Left lobe of liver (tissue), 2 donors: ENCODE measurements at regions not wholly inside any gene's neighbourhood (a gene's known extent, or its start where the extent isn't known, plus 50 kb on each side); places are given as distances from the start of the nearest gene placed in this dataset.

ENCODE experiments used
- ATAC-seq: fragments of 200-7000 bp; cut with Tn5 transposase; one replicate; pipeline ENCODE4 v1.9.1; 2020; ENCODE audit warnings: mild to moderate bottlenecking, moderate library complexity
- DNase-seq: peaks from one replicate; pipeline ENCODE4 v3.0.0-alpha.2; 2020; ENCODE audit warnings: low spot score
- donor health status: DM: no; HTN: no; CAD: no; lungs with moderate emphysema.
- donor health status: DM: no; HTN: yes; CAD: no.

- peak; percentile 40 for ATAC-seq
- no peak for DNase-seq
These were observed 62.1 kb downstream of the CTAGE1 start for GRCh38 chr18:22355598-22355997.

GRCh38 chr18:22355069-22355468, 62.6 kb downstream of the CTAGE1 start:
- ATAC-seq (no peak), DNase-seq (no peak)

GRCh38 chr18:22349966-22350365, 67.7 kb downstream of the CTAGE1 start:
- no peak for DNase-seq
- ATAC-seq = no peak

- no peak for ATAC-seq
- no peak for DNase-seq
These were observed 68.3 kb downstream of the CTAGE1 start for GRCh38 chr18:22349317-22349898.

- DNase-seq = peak; percentile 86
- peak; percentile 72 for ATAC-seq
These were observed 69.0 kb downstream of the CTAGE1 start for GRCh38 chr18:22348521-22349316.

DNA sequence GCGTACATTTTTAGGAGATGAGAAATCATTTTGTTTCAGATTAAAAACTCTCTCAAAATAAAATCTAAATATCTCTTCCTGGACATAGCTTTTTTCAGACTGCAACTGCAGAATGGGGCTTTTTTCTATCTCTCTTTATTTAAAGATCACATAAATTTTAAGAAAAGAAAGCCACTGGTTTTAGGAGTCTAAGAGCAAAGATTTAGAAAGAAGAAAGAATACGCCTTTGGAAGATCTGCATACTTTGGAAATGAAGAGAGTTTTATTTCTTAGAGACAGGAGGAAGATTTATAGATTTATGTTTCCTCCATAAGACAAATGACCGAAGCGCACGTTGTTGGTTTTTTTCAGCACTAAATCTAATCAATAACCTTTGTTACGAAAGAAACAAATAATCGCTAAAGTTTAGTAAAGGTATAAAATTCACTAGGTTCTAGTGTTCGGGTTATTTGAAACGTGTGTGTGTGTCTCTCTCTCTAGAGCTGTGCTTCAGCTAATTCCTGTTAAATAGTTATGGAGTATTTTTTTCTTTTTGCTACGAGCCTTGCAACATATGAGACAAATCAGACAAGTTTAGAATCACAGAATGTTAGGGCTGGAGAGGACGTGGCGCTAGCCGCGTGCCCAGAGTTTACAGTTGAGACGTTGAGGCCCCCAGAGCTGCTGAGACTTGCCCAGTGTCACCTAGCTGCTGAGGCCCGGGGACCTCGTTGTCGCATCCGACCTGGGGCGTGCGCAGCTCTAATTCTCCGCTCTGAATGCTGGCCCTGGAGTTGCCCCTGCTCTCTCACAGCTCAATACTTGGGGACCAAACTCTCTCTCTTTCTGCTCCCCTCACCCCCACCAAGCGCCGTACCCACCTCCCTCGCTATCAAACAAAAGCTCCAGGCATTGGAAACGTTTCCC, 69.9 kb downstream of the CTAGE1 start:
- ATAC-seq = peak; percentile 22
- peak; percentile 59 for DNase-seq

GRCh38 chr18:22346953-22347605, 70.6 kb downstream of the CTAGE1 start:
- ATAC-seq = peak; percentile 79
- DNase-seq = peak; percentile 96

DNA sequence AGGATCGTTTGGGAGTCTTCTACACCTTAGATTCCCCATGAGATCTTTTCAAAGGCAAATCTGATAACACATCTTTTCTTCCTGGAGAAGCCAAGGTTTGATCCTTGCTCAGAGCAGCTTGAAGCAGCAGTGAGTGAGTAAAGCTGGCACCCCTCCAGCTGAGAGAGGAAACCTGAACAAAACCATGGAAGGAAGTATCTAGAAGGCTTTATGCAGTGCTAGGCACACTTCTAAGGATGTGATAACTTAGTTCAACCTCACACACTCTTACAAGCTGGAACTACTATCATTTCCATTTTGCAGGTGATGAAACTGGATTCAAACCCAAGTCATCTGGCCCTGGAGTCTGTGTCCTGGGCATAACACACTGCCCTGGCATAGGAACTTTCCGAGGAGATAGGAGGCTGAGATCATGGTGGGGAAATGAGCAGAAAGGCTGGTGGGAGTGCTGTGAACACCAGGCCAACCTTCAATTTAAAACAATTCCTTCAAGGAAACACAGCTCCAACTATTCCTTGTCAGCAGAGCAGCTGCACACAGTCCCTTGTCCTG, 71.2 kb downstream of the CTAGE1 start:
- DNase-seq (peak; percentile 63), ATAC-seq (peak; percentile 5)

GRCh38 chr18:22345718-22346117, 72.0 kb downstream of the CTAGE1 start:
- ATAC-seq = no peak
- DNase-seq = no peak

GRCh38 chr18:22344908-22345670, 72.6 kb downstream of the CTAGE1 start:
- DNase-seq (no peak), ATAC-seq (no peak)

- no peak for DNase-seq
- no peak for ATAC-seq
These were observed 73.3 kb downstream of the CTAGE1 start for GRCh38 chr18:22344445-22344844.

DNA sequence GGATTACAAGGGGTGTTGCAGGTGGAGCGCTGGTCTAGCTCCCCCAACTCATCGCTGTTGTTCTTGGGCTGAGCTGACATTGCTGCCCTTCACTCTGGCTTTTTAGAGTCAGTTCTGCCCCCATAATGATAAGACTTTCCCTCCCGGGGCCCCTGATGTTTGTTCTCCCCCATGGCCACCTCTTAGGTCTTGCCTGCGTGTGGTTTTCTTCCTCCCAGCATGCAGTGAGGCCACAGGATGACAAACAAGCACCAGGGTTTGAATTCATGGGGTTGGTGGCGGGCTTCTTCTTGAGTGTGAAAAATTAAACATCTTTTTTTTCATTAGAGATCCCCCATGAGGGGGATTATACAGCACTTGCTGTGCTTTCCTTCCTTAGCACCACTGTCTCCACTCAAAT, 74.1 kb downstream of the CTAGE1 start:
- ATAC-seq (no peak), DNase-seq (no peak)

GRCh38 chr18:22342625-22343024, 75.1 kb downstream of the CTAGE1 start:
- ATAC-seq (no peak), DNase-seq (no peak)

- DNase-seq = no peak
- ATAC-seq = no peak
These were observed 77.4 kb downstream of the CTAGE1 start for GRCh38 chr18:22340331-22340730.

GRCh38 chr18:22339913-22340312, 77.8 kb downstream of the CTAGE1 start:
- no peak for DNase-seq
- ATAC-seq = no peak

GRCh38 chr18:22337833-22338232, 79.9 kb downstream of the CTAGE1 start:
- no peak for DNase-seq
- ATAC-seq = no peak

DNA sequence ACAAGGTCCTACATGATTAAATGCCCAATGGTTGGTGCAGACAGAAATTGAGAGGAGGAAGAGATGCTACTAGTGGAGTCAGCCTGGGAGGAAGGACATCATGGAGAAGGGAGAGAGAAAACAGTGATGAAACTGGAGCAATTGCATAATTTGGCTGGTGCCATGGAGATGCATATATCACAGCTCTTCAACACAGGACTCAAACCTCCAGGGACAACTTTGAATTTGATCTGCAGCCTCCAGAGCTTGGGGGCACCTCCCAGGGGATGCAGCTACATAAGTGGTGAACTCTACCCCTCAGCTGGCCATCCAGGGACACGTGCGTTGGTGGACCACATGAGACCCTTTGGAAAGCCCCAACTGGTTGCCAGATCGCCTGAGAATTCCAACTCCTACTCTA, 80.4 kb downstream of the CTAGE1 start:
- ATAC-seq (no peak), DNase-seq (no peak)

- ATAC-seq = no peak
- no peak for DNase-seq
These were observed 81.3 kb downstream of the CTAGE1 start for GRCh38 chr18:22336406-22336805.

DNA sequence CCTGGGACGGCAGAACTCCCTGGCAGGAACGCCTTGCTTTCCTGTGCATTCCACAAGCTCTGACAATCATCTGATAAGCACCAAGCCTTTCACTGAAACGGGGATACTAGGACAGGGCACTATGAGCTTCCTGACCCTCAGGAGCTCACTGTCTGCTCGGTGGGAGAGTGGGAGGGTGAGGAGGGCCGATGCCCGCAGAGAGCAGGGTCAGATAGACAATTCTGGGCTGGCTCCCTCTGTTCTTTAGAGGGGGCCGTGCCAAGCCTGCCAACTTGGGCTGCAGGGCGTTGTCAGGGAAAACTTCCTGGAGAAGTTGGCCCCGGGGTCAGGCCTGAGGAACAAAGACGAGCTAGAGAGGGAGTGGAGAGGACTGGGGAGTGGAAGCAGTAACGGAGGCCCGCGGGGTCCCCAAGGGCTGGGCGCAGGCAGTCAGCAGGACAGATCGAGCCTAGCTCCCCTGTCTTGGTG, 82.0 kb downstream of the CTAGE1 start:
- DNase-seq (no peak), ATAC-seq (peak; percentile 50)

DNA sequence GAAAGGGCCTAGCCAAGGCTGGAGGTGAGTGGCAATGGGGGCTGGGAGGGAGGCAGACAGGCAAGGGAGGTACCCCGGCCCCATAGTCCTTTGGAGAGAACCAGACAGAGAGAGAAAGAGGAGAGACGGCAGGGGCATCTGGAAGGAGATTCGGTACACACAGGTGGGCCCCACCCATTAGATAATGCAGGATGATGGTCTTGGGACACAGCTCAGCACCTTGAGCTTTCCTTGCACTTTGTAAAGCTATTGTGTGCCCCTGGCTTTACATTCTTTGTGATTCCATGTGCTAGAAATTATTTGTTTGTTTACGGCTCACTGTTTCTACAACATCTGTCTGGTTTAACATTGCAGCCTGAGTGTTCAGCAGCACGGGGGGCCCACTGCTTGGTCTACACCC, 83.1 kb downstream of the CTAGE1 start:
- DNase-seq (no peak), ATAC-seq (no peak)
